AG10803 (cell line): ENCODE measurements at regions not wholly inside any gene's neighbourhood (a gene's known extent, or its start where the extent isn't known, plus 50 kb on each side); places are given as distances from the start of the nearest gene placed in this dataset.
A peak's percentile ranks its signal among the peaks of the same experiment; 100 is the strongest.

Source experiments
- DNase-seq: peaks from one replicate; pipeline ENCODE4 v3.0.0; 2010; ENCODE audit warnings: low read depth
- H3K4me3 ChIP-seq: 2 replicates; pipeline ENCODE4 v1.5.1; 2011; ENCODE audit warnings: mild to moderate bottlenecking, low read length, control low read depth
- CTCF ChIP-seq: conservative IDR thresholded peaks from 2 replicates; pipeline ENCODE4 v1.5.1; 2011; ENCODE audit warnings: mild to moderate bottlenecking, low read length, control low read depth, inconsistent platforms

- no peak for TF ChIP-seq CTCF
- no peak for DNase-seq
- no peak overlapping the region for H3K4me3 ChIP-seq
Measured at GRCh38 chr13:64534302-64534701, 2695.8 kb downstream of the PCDH9 start.

- TF ChIP-seq CTCF = no peak
- H3K4me3 ChIP-seq = no peak overlapping the region
- no peak for DNase-seq
Measured at GRCh38 chr13:64531400-64531799, 2698.7 kb downstream of the PCDH9 start.

- no peak for DNase-seq
- no peak overlapping the region for H3K4me3 ChIP-seq
- peak; percentile 71 for TF ChIP-seq CTCF
Measured at GRCh38 chr13:64529874-64530485, 2700.2 kb downstream of the PCDH9 start.

GRCh38 chr13:64528838-64529237, 2701.3 kb downstream of the PCDH9 start:
- DNase-seq = no peak
- no peak for TF ChIP-seq CTCF
- no peak overlapping the region for H3K4me3 ChIP-seq

GRCh38 chr13:64527561-64527960, 2702.6 kb downstream of the PCDH9 start:
- no peak for TF ChIP-seq CTCF
- no peak overlapping the region for H3K4me3 ChIP-seq
- no peak for DNase-seq

- no peak for TF ChIP-seq CTCF
- DNase-seq = no peak
- no peak overlapping the region for H3K4me3 ChIP-seq
Measured at GRCh38 chr13:64525687-64526086, 2704.4 kb downstream of the PCDH9 start.

- DNase-seq = no peak
- H3K4me3 ChIP-seq = no peak overlapping the region
- TF ChIP-seq CTCF = no peak
Measured at GRCh38 chr13:64510747-64511146, 2719.4 kb downstream of the PCDH9 start.
